ENCODE measurements at regions not wholly inside any gene's neighbourhood (a gene's known extent, or its start where the extent isn't known, plus 50 kb on each side); places are given as distances from the start of the nearest gene placed in this dataset.

DNA sequence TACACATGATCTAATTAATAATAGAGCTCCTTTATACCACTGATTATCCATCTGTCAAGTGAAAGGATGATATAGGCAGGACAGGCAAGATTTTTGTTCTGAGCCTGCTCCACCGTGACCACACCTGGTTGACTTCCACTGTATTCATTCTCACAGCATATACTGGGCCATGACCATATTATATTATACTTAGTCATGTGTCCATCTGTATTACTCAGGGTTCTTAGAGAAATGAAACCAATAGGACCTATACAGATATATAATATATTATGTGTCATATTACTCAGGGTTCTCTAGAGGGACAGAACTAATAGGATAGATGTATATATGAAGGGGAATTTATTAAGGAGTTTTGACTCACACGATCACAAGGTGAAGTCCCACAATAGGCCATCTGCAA, 675.1 kb downstream of the GRXCR1 start:
- POLR2A ChIA-PET, result no interaction called here
- no peaks in the 10 kb centered on the region for H4K20me1 ChIP-seq (replicated peaks; ENCODE audit: control insufficient read depth, extremely low read depth, insufficient read depth, low read length)

More for the DNA sequence above, 675.1 kb downstream of the GRXCR1 start:
- no peaks in the 10 kb centered on the region for H3K4me1 ChIP-seq (ENCODE audit: control insufficient read depth, extremely low read depth, insufficient read depth, low read length)
- peaks cover 4% of the 10 kb centered on the region for H3K9me3 ChIP-seq (replicated peaks; ENCODE audit: control insufficient read depth, insufficient read depth, low read length)
- no peak overlapping the region for H3K27ac ChIP-seq (ENCODE audit: insufficient read depth, low read depth, low read length)
- TF ChIP-seq POLR2AphosphoS5 (IDR thresholded peaks at IDR 0.05; ENCODE audit: insufficient read depth, low read depth, low read length), result no peak
- TF ChIP-seq POLR2A (IDR thresholded peaks at IDR 0.05; ENCODE audit: low read depth, low read length), result no peak
- no peak for TF ChIP-seq MYC (IDR thresholded peaks at IDR 0.05; ENCODE audit: low read depth, low read length)
- TF ChIP-seq, protein P1, sequence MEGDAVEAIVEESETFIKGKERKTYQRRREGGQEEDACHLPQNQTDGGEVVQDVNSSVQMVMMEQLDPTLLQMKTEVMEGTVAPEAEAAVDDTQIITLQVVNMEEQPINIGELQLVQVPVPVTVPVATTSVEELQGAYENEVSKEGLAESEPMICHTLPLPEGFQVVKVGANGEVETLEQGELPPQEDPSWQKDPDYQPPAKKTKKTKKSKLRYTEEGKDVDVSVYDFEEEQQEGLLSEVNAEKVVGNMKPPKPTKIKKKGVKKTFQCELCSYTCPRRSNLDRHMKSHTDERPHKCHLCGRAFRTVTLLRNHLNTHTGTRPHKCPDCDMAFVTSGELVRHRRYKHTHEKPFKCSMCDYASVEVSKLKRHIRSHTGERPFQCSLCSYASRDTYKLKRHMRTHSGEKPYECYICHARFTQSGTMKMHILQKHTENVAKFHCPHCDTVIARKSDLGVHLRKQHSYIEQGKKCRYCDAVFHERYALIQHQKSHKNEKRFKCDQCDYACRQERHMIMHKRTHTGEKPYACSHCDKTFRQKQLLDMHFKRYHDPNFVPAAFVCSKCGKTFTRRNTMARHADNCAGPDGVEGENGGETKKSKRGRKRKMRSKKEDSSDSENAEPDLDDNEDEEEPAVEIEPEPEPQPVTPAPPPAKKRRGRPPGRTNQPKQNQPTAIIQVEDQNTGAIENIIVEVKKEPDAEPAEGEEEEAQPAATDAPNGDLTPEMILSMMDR (IDR thresholded peaks at IDR 0.05; ENCODE audit: extremely low read depth in 1 of 2, insufficient read depth in 1 of 2, low read depth in 1 of 2, low read length in 2 of 2), result no peak
- TF ChIP-seq, protein P2, sequence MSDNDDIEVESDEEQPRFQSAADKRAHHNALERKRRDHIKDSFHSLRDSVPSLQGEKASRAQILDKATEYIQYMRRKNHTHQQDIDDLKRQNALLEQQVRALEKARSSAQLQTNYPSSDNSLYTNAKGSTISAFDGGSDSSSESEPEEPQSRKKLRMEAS (IDR thresholded peaks at IDR 0.05; ENCODE audit: insufficient read depth, insufficient read length), result no peak
- TF ChIP-seq EZH2 (IDR thresholded peaks at IDR 0.05; ENCODE audit: borderline replicate concordance, low read depth, low read length, severe bottlenecking), result no peak
- no peak for TF ChIP-seq JUN (IDR thresholded peaks at IDR 0.05; ENCODE audit: borderline replicate concordance, insufficient read depth, insufficient read length, low read depth)
- TF ChIP-seq FOS (IDR thresholded peaks at IDR 0.05; ENCODE audit: borderline replicate concordance, insufficient read depth, low read length), result no peak
- no peak for TF ChIP-seq GATA2 (IDR thresholded peaks at IDR 0.05; ENCODE audit: insufficient read depth, insufficient read length, low read depth, low read length)
- H3K9me1 ChIP-seq (replicated peaks; ENCODE audit: control insufficient read depth, extremely low read depth, insufficient read depth, low read length), result no peaks in the 10 kb centered on the region
- CTCF ChIA-PET, result no interaction called here
- no TSS peak for BruUV-seq (replicated peaks)
- FAIRE-seq, result no peak
- no peaks in the 10 kb centered on the region for H3K36me3 ChIP-seq (ENCODE audit: control insufficient read depth in 2 of 2, extremely low read depth in 1 of 2, insufficient read depth in 2 of 2, low read length in 2 of 2)
- dilution Hi-C loops (cut with MboI; ENCODE audit: extremely low pct_ligation_motif_present, low sequenced_read_pairs), result no loop called here
- DNase-seq (ENCODE audit: low read depth, low spot score), result no peak
- intact Hi-C loops (cut with micrococcal nuclease), result no loop called here
- no peak overlapping the region for H3K4me2 ChIP-seq (ENCODE audit: insufficient read depth, low read length)
- H3K4me3 ChIP-seq (replicated peaks in 1 of 3; ENCODE audit: insufficient read depth in 1 of 3, low read depth in 1 of 3, low read length in 3 of 3), result no peak overlapping the region
- no peaks in the 10 kb centered on the region for H3K79me2 ChIP-seq (ENCODE audit: control insufficient read depth, insufficient read depth, low read length)
- H2AFZ ChIP-seq (ENCODE audit: low read depth, low read length), result no peak overlapping the region
- no peak overlapping the region for H3K9ac ChIP-seq (replicated peaks; ENCODE audit: extremely low read depth, insufficient read depth, low read length)
- H3K27me3 ChIP-seq (ENCODE audit: control insufficient read depth in 2 of 2, insufficient read depth in 2 of 2, low read length in 2 of 2), result no peaks in the 10 kb centered on the region
